ENCODE measurements at regions not wholly inside any gene's neighbourhood (a gene's known extent, or its start where the extent isn't known, plus 50 kb on each side); places are given as distances from the start of the nearest gene placed in this dataset.

- no peak for DNase-seq
Observed at GRCh38 chr1:5748286-5749225, 243.7 kb downstream of the NPHP4 start.

GRCh38 chr1:5747426-5748285 is 244.6 kb downstream of the NPHP4 start:
- no peak for DNase-seq

GRCh38 chr1:5746611-5747425 is 245.4 kb downstream of the NPHP4 start:
- no peak for DNase-seq

- DNase-seq = peak; percentile 55
Observed at GRCh38 chr1:5745800-5746610, 246.2 kb downstream of the NPHP4 start.

GRCh38 chr1:5744911-5745799 is 247.1 kb downstream of the NPHP4 start:
- DNase-seq = no peak

- no peak for DNase-seq
Observed at GRCh38 chr1:5744341-5744740, 247.9 kb downstream of the NPHP4 start.

- no peak for DNase-seq
Observed at GRCh38 chr1:5743435-5744095, 248.7 kb downstream of the NPHP4 start.

- no peak for DNase-seq
Observed at GRCh38 chr1:5742801-5743200, 249.4 kb downstream of the NPHP4 start.

- no peak for DNase-seq
Observed at GRCh38 chr1:5742032-5742431, 250.2 kb downstream of the NPHP4 start.

- DNase-seq = no peak
Observed at GRCh38 chr1:5740865-5741860, 251.1 kb downstream of the NPHP4 start.

GRCh38 chr1:5740450-5740849 is 251.8 kb downstream of the NPHP4 start:
- no peak for DNase-seq

- no peak for DNase-seq
Observed at GRCh38 chr1:5739561-5740078, 252.6 kb downstream of the NPHP4 start.

- DNase-seq = no peak
Observed at GRCh38 chr1:5738911-5739462, 253.2 kb downstream of the NPHP4 start.

GRCh38 chr1:5737081-5737480 is 255.1 kb downstream of the NPHP4 start:
- DNase-seq = no peak

- DNase-seq = no peak
Observed at GRCh38 chr1:5734996-5735395, 257.2 kb downstream of the NPHP4 start.

GRCh38 chr1:5734414-5734813 is 257.8 kb downstream of the NPHP4 start:
- no peak for DNase-seq

GRCh38 chr1:5733596-5733995 is 258.6 kb downstream of the NPHP4 start:
- DNase-seq = no peak

GRCh38 chr1:5731110-5731423 is 261.2 kb downstream of the NPHP4 start:
- DNase-seq = no peak

All from NCI-H510A (cell line).